Heart left ventricle (tissue), 13 donors: ENCODE measurements at regions not wholly inside any gene's neighbourhood (a gene's known extent, or its start where the extent isn't known, plus 50 kb on each side); places are given as distances from the start of the nearest gene placed in this dataset.

Experiments
- CTCF ChIP-seq, 12 donors: fragments of 200-600 bp; sonication (generic) in 4 of 12; IDR thresholded peaks; one replicate each; pipeline versions ENCODE4 v1.5.0 to v1.8.0; 2018 to 2022; ENCODE audit warnings: antibody characterized with exemption in 12 of 12, mild to moderate bottlenecking in 5 of 12
- POLR2A ChIP-seq, 2 donors: fragments of 450-650 bp; IDR thresholded peaks; one replicate each; pipeline ENCODE4 v1.6.1; 2017; ENCODE audit warnings: antibody characterized with exemption in 2 of 2, mild to moderate bottlenecking in 2 of 2, moderate library complexity in 2 of 2
- donor health status: ischemic (EF 13 %, LVEDD 7.1; RV severe dilation, severe dysfunction).
- donor health status: DM: no; HTN: yes; CAD: no.
- donor health status: DM: no; HTN: no; CAD: no.
- donor health status: ischemic (EF 25% LVEDD 6.9; RV normal size, moderate dysfunction).
- donor health status: ischemic (EF 25% LVEDD 5.7; RV mildly dilated, moderate dysfunction).
- donor health status: ischemic (EF 35%, LVEDD 5.7; RV mildly dilated, moderate dysfunction).
- donor health status: nonischemic (EF 11% LVEDD 7.7; RV severe dilation, severe dysfunction).
- donor health status: DM: yes; HTN: yes; CAD: no.
- donor health status: PGD.
- donor health status: ischemic (EF 29% LVEDD 5.4; RV normal size, mild dysfunction).
- donor health status: nonischemic (EF 23%, LVEDD 6.1; RV moderate dilation, normal function).

GRCh38 chr12:97162173-97162572 is 255.1 kb downstream of the NEDD1 start:
- TF ChIP-seq POLR2A (IDR thresholded peaks at IDR 0.05) (no peak), CTCF (IDR thresholded peaks at IDR 0.05) (no peak)
